ENCODE measurements at regions not wholly inside any gene's neighbourhood (a gene's known extent, or its start where the extent isn't known, plus 50 kb on each side); places are given as distances from the start of the nearest gene placed in this dataset.

GRCh38 chr6:80411486-80411885 lies 305.0 kb downstream of the BCKDHB start:
- TF ChIP-seq, protein P1, sequence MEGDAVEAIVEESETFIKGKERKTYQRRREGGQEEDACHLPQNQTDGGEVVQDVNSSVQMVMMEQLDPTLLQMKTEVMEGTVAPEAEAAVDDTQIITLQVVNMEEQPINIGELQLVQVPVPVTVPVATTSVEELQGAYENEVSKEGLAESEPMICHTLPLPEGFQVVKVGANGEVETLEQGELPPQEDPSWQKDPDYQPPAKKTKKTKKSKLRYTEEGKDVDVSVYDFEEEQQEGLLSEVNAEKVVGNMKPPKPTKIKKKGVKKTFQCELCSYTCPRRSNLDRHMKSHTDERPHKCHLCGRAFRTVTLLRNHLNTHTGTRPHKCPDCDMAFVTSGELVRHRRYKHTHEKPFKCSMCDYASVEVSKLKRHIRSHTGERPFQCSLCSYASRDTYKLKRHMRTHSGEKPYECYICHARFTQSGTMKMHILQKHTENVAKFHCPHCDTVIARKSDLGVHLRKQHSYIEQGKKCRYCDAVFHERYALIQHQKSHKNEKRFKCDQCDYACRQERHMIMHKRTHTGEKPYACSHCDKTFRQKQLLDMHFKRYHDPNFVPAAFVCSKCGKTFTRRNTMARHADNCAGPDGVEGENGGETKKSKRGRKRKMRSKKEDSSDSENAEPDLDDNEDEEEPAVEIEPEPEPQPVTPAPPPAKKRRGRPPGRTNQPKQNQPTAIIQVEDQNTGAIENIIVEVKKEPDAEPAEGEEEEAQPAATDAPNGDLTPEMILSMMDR (IDR thresholded peaks at IDR 0.05 in 4 of 5, conservative IDR thresholded peaks at IDR 0.05 in 1 of 5): no peak
- no peak for TF ChIP-seq POLR2A (IDR thresholded peaks at IDR 0.05)

All from gastrocnemius medialis (tissue), 4 donors.